ENCODE measurements at regions not wholly inside any gene's neighbourhood (a gene's known extent, or its start where the extent isn't known, plus 50 kb on each side); places are given as distances from the start of the nearest gene placed in this dataset.

GRCh38 chr2:76391678-76392077, 681.0 kb upstream of the GCFC2 start:
- no peak for DNase-seq (ENCODE audit: low spot score in 2 of 2)
- WGBS, 2 donors: 22 to 29% methylated on average over 3 of the region's 3 CpGs
- H3K4me3 ChIP-seq (ENCODE audit: low read depth, poor library complexity, severe bottlenecking): no peak overlapping the region
- no peak for TF ChIP-seq CTCF (IDR thresholded peaks at IDR 0.05)
- TF ChIP-seq POLR2A (IDR thresholded peaks at IDR 0.05): no peak
- intact Hi-C loops (cut with DNase I; ENCODE audit: low total_unique reads): no loop called here

- 73 to 78% methylated on average over 1 of the region's 1 CpG for WGBS, 2 donors
- DNase-seq (ENCODE audit: low spot score in 2 of 2): no peak
- TF ChIP-seq POLR2A (IDR thresholded peaks at IDR 0.05) (no peak), CTCF (IDR thresholded peaks at IDR 0.05) (no peak)
- intact Hi-C loops (cut with DNase I; ENCODE audit: low total_unique reads): no loop called here
- H3K4me3 ChIP-seq (ENCODE audit: low read depth, poor library complexity, severe bottlenecking): no peak overlapping the region
Measured at GRCh38 chr2:76387294-76387693, 676.6 kb upstream of the GCFC2 start.

- intact Hi-C loops (cut with DNase I; ENCODE audit: low total_unique reads): no loop called here
- 97 to 98% methylated on average over 1 of the region's 1 CpG for WGBS, 2 donors
Measured at GRCh38 chr2:76385943-76386342, 675.2 kb upstream of the GCFC2 start.

GRCh38 chr2:76381624-76382023, 670.9 kb upstream of the GCFC2 start:
- intact Hi-C loops (cut with DNase I; ENCODE audit: low total_unique reads): no loop called here
- no peak for DNase-seq (ENCODE audit: low spot score in 2 of 2)
- TF ChIP-seq POLR2A (IDR thresholded peaks at IDR 0.05) (no peak), CTCF (IDR thresholded peaks at IDR 0.05) (no peak)
- no peak overlapping the region for H3K4me3 ChIP-seq (ENCODE audit: low read depth, poor library complexity, severe bottlenecking)

More at GRCh38 chr2:76385943-76386342, 675.2 kb upstream of the GCFC2 start:
- H3K4me3 ChIP-seq (ENCODE audit: low read depth, poor library complexity, severe bottlenecking): no peak overlapping the region
- DNase-seq (ENCODE audit: low spot score in 2 of 2): no peak
- TF ChIP-seq POLR2A (IDR thresholded peaks at IDR 0.05): no peak
- no peak for TF ChIP-seq CTCF (IDR thresholded peaks at IDR 0.05)

GRCh38 chr2:76378140-76378539, 667.4 kb upstream of the GCFC2 start:
- intact Hi-C loops (cut with DNase I; ENCODE audit: low total_unique reads): no loop called here
- no peak for TF ChIP-seq POLR2A (IDR thresholded peaks at IDR 0.05)
- TF ChIP-seq CTCF (IDR thresholded peaks at IDR 0.05): no peak

GRCh38 chr2:76341439-76341838, 630.7 kb upstream of the GCFC2 start:
- TF ChIP-seq CTCF (IDR thresholded peaks at IDR 0.05): no peak
- no peak for TF ChIP-seq POLR2A (IDR thresholded peaks at IDR 0.05)
- 77 to 84% methylated on average over 2 of the region's 2 CpGs for WGBS, 2 donors
- intact Hi-C loops (cut with DNase I; ENCODE audit: low total_unique reads): no loop called here

More at GRCh38 chr2:76378140-76378539, 667.4 kb upstream of the GCFC2 start:
- WGBS, 2 donors: 80 to 90% methylated on average over 1 of the region's 1 CpG
- no peak for DNase-seq (ENCODE audit: low spot score in 2 of 2)
- H3K4me3 ChIP-seq (ENCODE audit: low read depth, poor library complexity, severe bottlenecking): no peak overlapping the region

More at GRCh38 chr2:76341439-76341838, 630.7 kb upstream of the GCFC2 start:
- no peak for DNase-seq (ENCODE audit: low spot score in 2 of 2)
- no peak overlapping the region for H3K4me3 ChIP-seq (ENCODE audit: low read depth, poor library complexity, severe bottlenecking)
